ENCODE measurements at regions not wholly inside any gene's neighbourhood (a gene's known extent, or its start where the extent isn't known, plus 50 kb on each side); places are given as distances from the start of the nearest gene placed in this dataset.

DNA sequence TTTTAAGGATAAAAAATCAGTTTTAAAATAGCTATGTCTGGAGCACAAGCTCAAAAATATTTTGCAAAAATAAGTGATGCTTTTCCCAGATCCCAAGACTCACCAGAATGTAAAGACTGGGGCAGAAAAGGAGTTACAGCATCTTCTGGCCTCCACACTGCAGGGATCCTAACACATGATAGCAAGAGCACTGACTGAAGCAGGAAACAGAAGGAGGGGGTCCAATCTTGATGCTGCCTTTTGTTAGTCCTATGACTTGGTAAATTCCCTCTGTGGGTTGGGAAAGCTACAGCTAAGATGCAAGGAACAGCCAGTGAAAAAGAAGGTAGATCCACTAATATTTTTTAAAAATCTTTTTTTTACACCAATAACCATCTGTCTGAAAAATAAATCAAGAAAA lies 54.2 kb upstream of the TNR start:
- peaks cover 31% of the 10 kb centered on the region for H3K27me3 ChIP-seq (ENCODE audit: low read depth, low read length)
- H4K20me1 ChIP-seq (ENCODE audit: insufficient read depth, low read length), result no peaks in the 10 kb centered on the region
- no peak for TF ChIP-seq EZH2phosphoT487 (IDR thresholded peaks at IDR 0.05; ENCODE audit: low read depth)
- TF ChIP-seq CTCF (IDR thresholded peaks at IDR 0.05; ENCODE audit: low read depth, low read length), result no peak
- no peaks in the 10 kb centered on the region for H3K9me3 ChIP-seq (ENCODE audit: insufficient read depth, low read length)
- no peak overlapping the region for H3K4me2 ChIP-seq (ENCODE audit: low read length)
- no peak overlapping the region for H3K4me3 ChIP-seq (ENCODE audit: low read length)
- no peaks in the 10 kb centered on the region for H3K79me2 ChIP-seq (ENCODE audit: low read length)
- H3K36me3 ChIP-seq (replicated peaks; ENCODE audit: low read depth, low read length), result no peaks in the 10 kb centered on the region
- no peak overlapping the region for H3K9ac ChIP-seq (ENCODE audit: low read length)
- H3K4me1 ChIP-seq (ENCODE audit: low read length), result no peaks in the 10 kb centered on the region
- no peak overlapping the region for H3K27ac ChIP-seq (ENCODE audit: low read length)
- H2AFZ ChIP-seq (ENCODE audit: low read depth, low read length), result no peak overlapping the region

GRCh38 chr1:175794586-175794985 lies 51.2 kb upstream of the TNR start:
- TF ChIP-seq CTCF (IDR thresholded peaks at IDR 0.05; ENCODE audit: low read depth, low read length) (no peak), EZH2phosphoT487 (IDR thresholded peaks at IDR 0.05; ENCODE audit: low read depth) (no peak)
- no peak overlapping the region for H3K9ac ChIP-seq (ENCODE audit: low read length)
- H3K9me3 ChIP-seq (ENCODE audit: insufficient read depth, low read length), result no peaks in the 10 kb centered on the region
- no peaks in the 10 kb centered on the region for H3K79me2 ChIP-seq (ENCODE audit: low read length)
- no peak overlapping the region for H2AFZ ChIP-seq (ENCODE audit: low read depth, low read length)
- H3K27ac ChIP-seq (ENCODE audit: low read length), result no peak overlapping the region
- H3K4me3 ChIP-seq (ENCODE audit: low read length), result no peak overlapping the region
- H3K27me3 ChIP-seq (ENCODE audit: low read depth, low read length), result peaks cover 49% of the 10 kb centered on the region
- H4K20me1 ChIP-seq (ENCODE audit: insufficient read depth, low read length), result no peaks in the 10 kb centered on the region
- no peaks in the 10 kb centered on the region for H3K36me3 ChIP-seq (replicated peaks; ENCODE audit: low read depth, low read length)
- no peaks in the 10 kb centered on the region for H3K4me1 ChIP-seq (ENCODE audit: low read length)
- no peak overlapping the region for H3K4me2 ChIP-seq (ENCODE audit: low read length)

DNA sequence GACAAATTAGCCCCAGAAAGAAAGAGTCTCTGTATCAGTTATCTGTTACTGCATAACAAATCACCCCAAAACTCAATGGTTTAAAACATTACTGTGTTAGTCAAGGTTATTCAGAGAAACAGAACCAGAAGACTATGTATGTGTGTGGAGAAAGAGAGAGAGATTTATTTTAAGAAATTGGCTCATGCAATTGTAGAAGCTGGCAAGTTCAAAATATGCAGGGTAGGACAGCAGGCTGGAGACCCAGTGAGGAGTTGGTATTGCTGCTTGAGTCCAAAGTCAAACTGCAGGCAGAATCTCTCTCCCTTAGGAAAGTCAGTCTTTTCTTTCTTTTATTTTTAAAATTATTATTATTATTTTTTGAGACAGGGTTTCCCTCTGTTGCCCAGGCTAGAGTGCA lies 50.2 kb upstream of the TNR start:
- H3K27me3 ChIP-seq (ENCODE audit: low read depth, low read length), result peaks cover 47% of the 10 kb centered on the region
- no peak overlapping the region for H3K4me2 ChIP-seq (ENCODE audit: low read length)
- no peak overlapping the region for H2AFZ ChIP-seq (ENCODE audit: low read depth, low read length)
- H3K4me1 ChIP-seq (ENCODE audit: low read length), result no peaks in the 10 kb centered on the region
- H3K79me2 ChIP-seq (ENCODE audit: low read length), result no peaks in the 10 kb centered on the region
- no peaks in the 10 kb centered on the region for H4K20me1 ChIP-seq (ENCODE audit: insufficient read depth, low read length)
- H3K36me3 ChIP-seq (replicated peaks; ENCODE audit: low read depth, low read length), result no peaks in the 10 kb centered on the region
- H3K4me3 ChIP-seq (ENCODE audit: low read length), result no peak overlapping the region
- no peak for TF ChIP-seq CTCF (IDR thresholded peaks at IDR 0.05; ENCODE audit: low read depth, low read length)
- no peak for TF ChIP-seq EZH2phosphoT487 (IDR thresholded peaks at IDR 0.05; ENCODE audit: low read depth)
- H3K9me3 ChIP-seq (ENCODE audit: insufficient read depth, low read length), result no peaks in the 10 kb centered on the region
- H3K9ac ChIP-seq (ENCODE audit: low read length), result no peak overlapping the region
- no peak overlapping the region for H3K27ac ChIP-seq (ENCODE audit: low read length)
